AG04449 (cell line): ENCODE measurements at regions not wholly inside any gene's neighbourhood (a gene's known extent, or its start where the extent isn't known, plus 50 kb on each side); places are given as distances from the start of the nearest gene placed in this dataset.

ENCODE experiments used
- CTCF ChIA-PET: fragments of 350-600 bp; formaldehyde crosslinking; extraction: SDS; loops from one replicate; lab custom pipeline; 2021; ENCODE audit warnings: antibody characterized with exemption; lab: Yijun Ruan, JAX
- POLR2A ChIA-PET: fragments of 400-600, 350-600 bp; formaldehyde crosslinking; extraction: SDS; loops from one replicate; lab custom pipeline; 2020; ENCODE audit warnings: antibody characterized with exemption, inconsistent platforms; lab: Yijun Ruan, JAX
- DNase-seq: peaks from one replicate; pipeline ENCODE4 v3.0.0-alpha.2; 2010; ENCODE audit warnings: low read depth, low spot score
- H3K4me3 ChIP-seq: 2 replicates; pipeline ENCODE4 v1.5.1; 2011; ENCODE audit warnings: low read depth, mild to moderate bottlenecking, control low read depth, low read length
- TF ChIP-seq, protein P1 (sequence below): IDR thresholded peaks from one replicate; pipeline ENCODE4 v1.5.1; 2011; ENCODE audit warnings: mild to moderate bottlenecking, moderate library complexity, low read length, control low read depth, inconsistent platforms; ENCODE audit not compliant: insufficient read depth; ENCODE audit errors: missing control alignments

DNA sequence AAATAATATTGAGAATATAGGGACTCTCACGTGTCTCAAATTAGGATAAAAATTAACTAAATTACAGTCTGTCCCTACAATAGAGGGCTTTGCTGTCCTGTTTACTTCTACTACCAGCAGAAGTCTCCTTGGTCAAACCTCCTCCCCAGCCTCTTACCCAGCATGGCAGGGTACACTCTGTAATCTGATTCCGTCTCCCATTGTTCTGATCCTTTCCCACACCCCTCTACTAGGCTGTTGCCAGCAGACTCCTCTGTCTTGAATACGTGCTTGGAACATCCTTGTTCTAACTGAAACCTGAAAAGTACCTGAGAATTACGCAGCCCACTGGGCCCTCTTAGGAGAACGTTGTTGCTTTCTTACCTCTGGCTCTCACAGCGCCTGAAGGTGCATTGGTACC lies 112.2 kb upstream of the PREP start:
- ChIA-PET CTCF (no interaction called here), POLR2A (no interaction called here)
- DNase-seq = no peak
- H3K4me3 ChIP-seq = no peak overlapping the region
- TF ChIP-seq, protein P1, sequence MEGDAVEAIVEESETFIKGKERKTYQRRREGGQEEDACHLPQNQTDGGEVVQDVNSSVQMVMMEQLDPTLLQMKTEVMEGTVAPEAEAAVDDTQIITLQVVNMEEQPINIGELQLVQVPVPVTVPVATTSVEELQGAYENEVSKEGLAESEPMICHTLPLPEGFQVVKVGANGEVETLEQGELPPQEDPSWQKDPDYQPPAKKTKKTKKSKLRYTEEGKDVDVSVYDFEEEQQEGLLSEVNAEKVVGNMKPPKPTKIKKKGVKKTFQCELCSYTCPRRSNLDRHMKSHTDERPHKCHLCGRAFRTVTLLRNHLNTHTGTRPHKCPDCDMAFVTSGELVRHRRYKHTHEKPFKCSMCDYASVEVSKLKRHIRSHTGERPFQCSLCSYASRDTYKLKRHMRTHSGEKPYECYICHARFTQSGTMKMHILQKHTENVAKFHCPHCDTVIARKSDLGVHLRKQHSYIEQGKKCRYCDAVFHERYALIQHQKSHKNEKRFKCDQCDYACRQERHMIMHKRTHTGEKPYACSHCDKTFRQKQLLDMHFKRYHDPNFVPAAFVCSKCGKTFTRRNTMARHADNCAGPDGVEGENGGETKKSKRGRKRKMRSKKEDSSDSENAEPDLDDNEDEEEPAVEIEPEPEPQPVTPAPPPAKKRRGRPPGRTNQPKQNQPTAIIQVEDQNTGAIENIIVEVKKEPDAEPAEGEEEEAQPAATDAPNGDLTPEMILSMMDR = no peak

DNA sequence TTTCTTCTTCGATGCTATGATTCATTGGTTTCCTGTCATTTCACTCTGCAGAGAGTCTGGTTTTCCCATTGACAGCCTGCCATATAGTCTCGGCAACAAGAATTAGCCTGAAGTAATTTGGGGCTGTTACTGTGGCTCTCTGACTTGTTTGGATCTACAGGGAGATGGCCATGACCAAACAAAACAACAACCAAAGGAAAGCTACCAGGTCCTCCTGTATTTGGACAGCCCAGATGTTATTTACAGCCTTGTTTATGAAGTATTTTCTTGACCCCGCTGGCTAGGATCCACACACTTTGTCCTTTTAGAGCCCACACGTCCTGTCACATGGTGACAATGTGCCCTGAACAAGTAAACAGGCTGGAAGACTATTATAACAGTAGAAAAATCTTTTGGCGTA lies 111.4 kb upstream of the PREP start:
- no peak overlapping the region for H3K4me3 ChIP-seq
- POLR2A ChIA-PET = no interaction called here
- TF ChIP-seq, protein P1 = no peak
- no peak for DNase-seq
- CTCF ChIA-PET = no interaction called here

DNA sequence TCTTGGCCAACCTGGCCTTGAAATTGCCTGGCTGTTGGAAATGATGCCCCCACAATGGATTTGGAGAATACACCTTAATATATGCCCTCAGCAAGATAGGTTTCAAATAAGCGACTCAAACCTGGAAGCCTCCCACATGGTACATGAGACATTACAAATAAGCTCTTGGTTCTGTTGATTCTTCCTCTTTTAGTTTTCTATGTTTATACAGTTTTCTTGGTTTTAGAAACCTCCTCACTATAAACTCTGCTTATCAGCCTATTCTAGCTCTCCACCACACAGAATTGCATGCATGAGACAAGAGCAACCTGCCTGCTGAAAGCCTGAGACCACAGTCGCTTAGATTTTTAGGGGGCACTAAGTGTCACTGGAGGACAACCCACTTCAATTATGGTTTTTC lies 108.8 kb upstream of the PREP start:
- no peak for DNase-seq
- ChIA-PET POLR2A (no interaction called here), CTCF (interaction anchor here (1.0 kb wide), 1 partner anchor 9 kb away, joined by 5 read pairs; no protein-coding TSS in a partner anchor)

DNA sequence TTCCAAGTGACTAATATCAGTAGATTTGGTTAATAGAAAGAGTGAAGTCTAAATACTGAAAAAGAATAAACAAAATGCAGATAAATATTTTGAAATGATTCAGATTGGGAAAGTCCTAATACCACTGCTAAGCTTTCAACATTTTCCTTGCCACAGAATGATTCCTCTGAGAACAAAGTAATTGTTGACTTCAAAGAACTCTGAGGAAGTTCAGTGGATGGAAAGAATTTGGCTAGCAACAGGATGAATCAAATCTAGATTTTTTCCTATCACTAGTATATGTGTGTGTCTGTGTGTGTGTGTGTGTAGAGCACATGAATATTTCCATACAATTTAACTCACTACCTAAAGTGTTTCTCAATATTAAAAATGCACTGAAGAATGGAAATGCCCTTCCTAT lies 107.9 kb upstream of the PREP start:
- TF ChIP-seq, protein P1 = no peak
- H3K4me3 ChIP-seq = no peak overlapping the region
- no peak for DNase-seq
- ChIA-PET CTCF (interaction anchor here (1.2 kb wide), 1 partner anchor 9 kb away, joined by 4 read pairs; no protein-coding TSS in a partner anchor), POLR2A (no interaction called here)

More for the DNA sequence above, 108.8 kb upstream of the PREP start:
- H3K4me3 ChIP-seq = no peak overlapping the region
- TF ChIP-seq, protein P1 = no peak

DNA sequence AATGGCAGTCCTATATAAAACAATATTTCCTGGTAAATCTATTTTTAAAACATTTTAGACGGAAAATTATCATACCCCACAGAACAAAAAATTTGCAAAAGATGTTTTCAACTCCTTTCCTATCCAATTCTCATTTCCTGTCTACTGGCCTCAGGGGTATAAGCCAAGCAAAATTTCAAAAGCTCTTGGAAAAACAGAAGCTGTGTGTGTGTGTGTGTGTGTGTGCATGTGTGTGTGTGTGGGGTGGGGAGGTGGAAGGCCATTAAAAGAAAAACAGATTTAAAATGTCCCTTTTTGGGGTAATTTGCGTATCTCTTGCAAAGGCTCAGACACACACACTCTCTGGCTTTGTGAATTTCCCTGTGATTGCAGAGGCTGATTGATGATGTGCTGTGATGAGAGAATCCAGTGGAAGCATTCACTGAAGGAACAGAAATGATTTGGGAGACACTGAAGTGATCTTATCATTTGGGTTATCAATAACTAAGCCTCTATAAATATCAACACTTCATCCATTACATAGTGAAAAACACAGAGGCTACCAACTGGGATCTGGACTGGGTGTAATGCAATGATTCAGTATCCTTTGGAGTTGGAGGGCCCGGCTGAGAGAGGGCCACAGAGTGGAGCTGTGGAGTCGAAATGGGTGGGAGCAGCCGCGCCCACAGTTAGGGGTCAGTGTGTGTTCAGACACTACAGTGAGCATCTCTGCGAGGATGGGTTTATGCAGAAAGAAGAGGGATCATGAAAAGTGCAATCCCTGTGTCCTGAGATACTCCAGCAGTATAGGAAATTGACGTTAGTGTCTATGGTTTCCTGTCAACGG lies 106.8 kb upstream of the PREP start:
- no peak for DNase-seq
- ChIA-PET POLR2A (no interaction called here), CTCF (interaction anchor here (1.2 kb wide), 1 partner anchor 8 kb away, joined by 4 read pairs; no protein-coding TSS in a partner anchor)
- no peak overlapping the region for H3K4me3 ChIP-seq
- TF ChIP-seq, protein P1 = peak; percentile 6

DNA sequence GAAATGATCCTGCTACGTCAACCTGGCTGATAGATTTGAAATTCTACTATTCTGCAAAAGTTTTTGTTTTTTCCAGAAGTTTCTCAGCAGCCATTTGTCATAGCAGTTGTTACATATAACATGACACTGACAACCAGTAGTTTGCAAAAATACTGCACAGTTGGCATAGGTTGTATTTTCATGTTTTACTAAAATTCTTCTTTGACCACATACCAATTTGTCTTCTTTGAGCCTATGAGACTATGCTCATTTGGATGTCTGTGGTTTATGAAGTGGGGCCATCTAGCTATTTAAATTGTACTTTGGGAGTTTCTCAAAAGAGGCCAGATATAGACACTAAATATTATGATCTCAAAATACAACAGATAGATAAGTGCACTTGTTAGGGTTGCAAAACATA lies 104.9 kb upstream of the PREP start:
- no peak overlapping the region for H3K4me3 ChIP-seq
- ChIA-PET CTCF (no interaction called here), POLR2A (no interaction called here)
- TF ChIP-seq, protein P1 = no peak
- no peak for DNase-seq
